GM18870 (cell line): ENCODE measurements at regions not wholly inside any gene's neighbourhood (a gene's known extent, or its start where the extent isn't known, plus 50 kb on each side); places are given as distances from the start of the nearest gene placed in this dataset.

Source experiments
- ATAC-seq: cut with Tn5 transposase; IDR thresholded peaks from one replicate; pipeline ENCODE4 v1.9.1; 2021; ENCODE audit warnings: moderate library complexity; ENCODE audit not compliant: unreplicated experiment

DNA sequence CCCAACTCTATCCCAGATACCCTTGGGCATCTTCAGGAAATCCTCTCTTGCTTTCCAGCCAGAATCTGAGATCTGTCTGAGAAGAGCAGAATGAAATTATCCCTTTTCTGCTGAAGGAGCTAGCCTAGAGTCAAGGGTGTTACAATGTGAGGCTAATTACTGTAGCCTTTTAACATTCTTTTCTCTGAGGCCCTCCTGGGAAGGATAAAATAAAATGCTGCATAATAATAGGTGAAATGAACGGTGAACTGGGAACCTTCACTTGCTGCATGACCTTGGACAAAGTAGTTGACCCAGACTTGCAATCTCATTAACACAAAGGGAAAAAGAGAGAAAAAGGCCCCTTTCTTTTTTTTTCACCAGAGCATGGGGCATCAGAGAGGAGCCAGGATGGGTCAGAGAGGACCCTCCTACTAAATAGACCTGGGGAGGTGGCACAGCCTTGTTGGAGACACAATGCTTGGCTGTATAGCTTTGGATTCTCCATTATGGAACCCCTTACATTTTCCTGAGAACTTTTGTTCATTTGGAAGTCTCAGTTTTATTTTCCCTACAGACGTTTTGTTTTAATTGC lies 137.0 kb upstream of the LIPC start:
- no peak for ATAC-seq

DNA sequence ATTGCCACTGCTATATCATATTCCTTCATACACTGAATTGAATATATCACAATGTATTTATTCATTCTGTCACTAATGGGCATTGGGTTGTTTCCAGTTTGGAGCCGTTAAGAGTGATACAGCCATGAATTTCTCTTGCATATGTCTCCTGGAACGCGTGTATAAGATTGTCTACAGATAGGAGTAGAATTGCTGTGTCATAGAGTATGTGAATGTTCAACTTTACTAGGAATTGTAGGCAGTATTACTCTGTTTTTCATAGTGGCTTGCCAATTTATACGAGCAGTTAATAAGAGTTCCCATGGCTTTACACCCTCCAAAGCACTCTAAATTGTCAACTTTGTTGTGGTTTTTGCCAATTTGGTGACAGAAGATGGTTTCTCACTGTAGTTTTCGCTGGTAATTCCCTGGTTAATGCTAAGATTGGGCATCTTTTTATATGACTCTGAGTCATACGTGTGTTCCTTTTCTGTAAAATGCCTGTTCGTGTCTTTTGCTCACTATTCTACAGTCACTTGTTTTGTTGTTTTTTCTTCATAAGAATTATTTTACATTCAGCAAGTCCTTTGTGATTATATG lies 136.1 kb upstream of the LIPC start:
- ATAC-seq, result no peak

DNA sequence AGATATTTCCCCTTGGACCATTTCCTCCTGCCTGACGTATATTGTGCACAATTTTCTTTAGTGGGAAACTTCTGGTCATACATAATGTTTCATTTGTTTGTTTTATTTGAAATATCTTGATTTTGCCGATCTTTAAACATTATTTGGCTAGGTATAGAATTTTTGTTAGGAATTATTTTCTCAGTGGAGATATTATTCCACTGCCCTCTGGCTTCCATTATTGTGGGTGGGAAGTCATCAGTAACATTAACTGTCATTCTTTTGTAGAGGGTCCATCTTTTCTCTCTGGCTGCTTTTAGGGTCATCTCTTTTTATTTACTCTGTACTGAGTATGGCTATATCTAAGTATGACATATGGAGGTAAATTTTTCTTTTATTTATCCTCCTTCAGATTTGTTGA lies 135.5 kb upstream of the LIPC start:
- no peak for ATAC-seq

DNA sequence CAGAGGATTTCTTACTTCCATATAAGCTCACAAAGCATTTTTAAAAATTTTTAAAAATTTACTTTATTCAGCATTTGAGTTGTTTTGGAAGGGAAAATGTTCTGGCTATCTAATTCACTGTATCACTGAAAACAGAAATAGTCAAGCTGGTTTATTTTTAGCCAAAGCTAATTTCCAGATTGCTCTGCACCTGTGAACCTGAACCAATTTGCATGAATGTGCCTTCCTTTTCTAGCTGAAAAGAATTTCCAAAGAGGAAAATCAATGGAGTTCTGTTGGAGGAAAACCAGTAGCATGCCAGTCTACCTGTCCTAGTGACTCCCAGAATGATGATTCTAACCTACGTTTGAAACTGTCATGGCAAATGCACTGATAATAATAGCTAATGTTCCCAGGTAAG lies 134.2 kb upstream of the LIPC start:
- no peak for ATAC-seq

DNA sequence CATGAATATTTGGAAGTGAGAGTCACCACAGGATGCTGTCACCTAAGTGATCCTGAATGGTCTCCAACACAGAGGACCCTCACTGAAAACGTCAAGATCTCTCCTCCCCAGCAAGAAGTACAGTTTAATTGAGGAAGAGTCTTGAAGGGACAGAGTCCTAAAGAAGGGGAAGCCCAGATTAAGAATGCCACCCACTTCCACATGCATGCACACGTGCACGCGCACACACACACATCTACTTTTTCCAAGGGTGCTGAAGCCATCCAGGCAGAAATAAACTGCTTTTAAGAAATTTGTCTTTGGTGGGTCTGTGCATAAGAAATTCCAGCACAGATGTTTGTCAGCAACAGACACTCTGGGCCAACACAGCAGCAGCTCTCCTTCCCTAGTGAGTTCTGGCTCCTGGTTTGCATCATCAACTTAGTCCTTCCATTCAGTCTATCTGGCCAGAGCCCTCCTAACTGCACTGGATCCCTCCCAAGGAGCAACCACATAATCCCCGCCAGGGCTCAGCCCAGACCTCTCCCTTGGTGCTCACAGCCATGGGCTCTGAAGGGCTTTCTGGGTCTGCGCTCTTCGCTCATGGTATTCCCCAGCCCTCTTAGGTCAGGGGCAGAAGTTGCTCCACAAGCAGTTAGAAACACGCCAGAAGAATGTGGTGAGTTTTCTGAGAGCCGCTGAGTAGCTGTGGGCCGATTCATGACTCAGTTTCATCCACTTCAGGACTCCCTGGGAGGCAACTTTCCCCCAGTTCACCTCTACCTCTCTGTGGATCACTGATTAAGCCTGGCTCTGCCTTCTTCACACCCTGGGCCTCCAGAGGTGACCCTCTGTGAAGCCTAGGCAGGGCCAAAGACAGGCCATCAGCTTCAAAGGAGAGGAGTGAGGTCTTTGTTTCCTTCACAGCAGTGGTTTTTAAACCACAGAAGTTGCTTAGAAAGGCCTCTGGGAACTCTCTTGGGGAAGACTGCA lies 132.6 kb upstream of the LIPC start:
- no peak for ATAC-seq

DNA sequence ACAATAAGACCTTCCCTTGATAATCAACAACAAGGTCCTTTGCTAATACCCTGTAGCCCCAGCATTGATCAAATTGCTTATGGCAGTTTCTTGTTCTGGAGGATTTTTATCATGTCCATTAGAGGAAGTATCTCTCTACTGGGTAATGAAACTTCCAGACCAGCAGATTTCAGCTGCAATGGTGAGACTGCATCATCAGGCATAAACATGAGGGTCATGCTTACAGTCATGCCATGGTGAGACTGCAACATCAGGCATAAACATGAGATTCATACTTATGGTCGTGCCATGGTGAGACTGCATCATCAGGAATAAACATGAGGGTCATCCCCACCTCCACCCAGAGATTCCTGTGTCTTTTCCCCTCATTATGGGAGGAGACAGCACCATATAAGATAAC lies 129.0 kb upstream of the LIPC start:
- no peak for ATAC-seq

DNA sequence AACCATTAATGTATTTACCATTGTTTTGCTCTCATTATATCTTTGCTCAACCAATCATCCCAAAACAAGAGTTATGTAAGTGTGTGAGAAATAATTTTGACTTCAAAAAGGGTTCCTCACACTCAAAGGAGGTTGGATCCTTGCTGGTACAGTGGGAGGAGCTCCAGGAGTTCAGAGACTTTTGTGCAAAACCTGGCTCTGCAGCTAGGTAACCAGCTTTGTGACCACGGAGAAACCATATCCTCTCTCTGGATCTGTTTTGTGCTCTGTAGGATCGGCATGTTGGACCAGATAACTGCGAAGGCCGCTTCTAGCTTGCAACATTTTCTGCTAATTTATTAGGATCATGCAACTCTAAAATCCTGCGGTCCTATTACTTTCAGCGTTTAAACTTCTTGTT lies 128.6 kb upstream of the LIPC start:
- no peak for ATAC-seq

DNA sequence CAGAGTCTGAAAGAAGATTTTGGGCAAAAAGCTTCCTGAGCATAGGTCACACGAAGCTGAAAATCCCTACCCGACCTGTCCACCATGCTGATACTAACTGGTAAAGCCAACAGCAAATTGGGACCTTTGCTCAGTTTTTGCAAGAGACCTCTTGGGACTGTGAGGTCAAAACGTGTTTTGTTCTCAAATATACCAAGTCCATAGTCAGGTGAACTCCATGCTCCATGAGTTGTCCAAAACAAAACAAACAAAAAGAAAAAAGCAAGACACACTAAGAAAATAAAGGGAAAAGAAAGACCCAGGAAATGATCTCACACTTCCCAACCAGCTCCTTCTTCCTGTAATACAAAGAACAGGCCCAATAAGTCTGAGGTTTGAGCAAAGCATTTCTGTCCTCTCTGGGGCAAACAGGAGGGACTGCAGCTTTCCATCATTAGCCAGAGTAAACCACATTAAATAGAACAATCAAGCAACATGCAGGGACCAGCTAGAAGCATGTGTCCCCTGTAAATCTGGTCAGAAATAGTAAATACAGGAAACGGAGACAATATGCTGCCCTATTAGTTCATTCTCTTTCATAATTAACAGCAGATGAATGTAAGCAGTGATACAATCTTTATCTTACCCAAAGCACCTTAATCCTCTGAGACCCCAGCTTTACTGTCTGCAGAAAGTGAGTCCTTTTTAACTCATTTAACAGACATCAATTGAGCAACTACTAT lies 125.0 kb upstream of the LIPC start:
- ATAC-seq, result no peak

DNA sequence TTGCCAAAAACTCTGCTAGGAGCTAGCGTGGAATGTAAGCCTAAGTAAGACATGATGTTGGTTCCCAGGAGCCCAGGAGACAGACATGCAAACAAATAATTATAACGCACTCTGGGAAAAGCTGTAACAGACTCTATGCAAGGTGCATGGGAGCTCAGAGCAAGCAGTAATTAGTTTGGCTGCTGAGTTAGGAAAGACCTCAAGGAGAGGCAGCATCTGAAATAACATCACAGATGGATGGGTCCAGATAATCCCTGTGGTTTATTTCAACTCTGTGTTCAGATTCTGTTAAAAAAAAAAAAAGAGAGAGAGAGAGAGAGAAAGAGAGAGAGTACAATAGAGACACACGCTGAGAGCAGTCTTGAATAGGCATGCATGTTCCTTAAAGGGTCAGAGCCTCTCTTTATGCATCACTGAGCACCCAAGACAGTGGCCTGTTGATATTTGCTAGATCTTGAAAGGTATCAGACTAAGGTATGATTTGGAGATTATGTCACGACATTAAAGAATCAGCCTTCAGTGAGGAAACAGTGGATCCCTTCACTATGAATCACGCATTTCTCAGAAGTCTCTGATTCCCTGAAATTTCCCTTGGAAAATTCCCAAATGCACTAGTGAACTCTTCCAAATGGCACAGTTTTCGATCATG lies 124.4 kb upstream of the LIPC start:
- no peak for ATAC-seq

DNA sequence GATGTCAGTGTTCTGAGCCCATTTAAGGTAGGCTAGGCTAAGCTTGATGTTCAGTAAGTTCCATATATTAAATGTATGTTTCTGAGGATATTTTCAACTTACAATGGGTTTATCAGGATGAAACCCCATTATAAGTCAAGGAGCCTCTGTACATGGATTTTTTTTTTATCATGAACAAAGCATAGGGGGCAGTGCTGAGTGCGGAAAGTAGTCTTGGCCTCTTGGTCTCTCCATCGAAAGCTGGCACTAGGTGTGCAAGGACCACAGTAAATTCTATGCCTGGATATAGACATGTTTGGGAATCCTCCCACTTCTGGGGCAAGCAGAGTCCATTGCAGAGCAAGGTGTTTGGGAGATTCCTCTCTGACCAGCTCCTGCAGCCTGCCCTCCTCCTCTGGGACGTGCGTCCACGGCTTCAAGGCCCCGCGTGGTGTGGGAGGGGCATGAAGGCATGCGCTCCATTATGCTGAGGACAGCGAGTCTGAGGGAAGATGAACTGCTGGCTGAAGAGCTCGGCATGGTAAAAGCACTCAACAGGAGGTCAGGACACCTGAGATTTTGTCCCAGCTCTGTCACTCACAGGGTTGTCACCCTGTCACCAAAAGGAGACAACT lies 122.9 kb upstream of the LIPC start:
- no peak for ATAC-seq

DNA sequence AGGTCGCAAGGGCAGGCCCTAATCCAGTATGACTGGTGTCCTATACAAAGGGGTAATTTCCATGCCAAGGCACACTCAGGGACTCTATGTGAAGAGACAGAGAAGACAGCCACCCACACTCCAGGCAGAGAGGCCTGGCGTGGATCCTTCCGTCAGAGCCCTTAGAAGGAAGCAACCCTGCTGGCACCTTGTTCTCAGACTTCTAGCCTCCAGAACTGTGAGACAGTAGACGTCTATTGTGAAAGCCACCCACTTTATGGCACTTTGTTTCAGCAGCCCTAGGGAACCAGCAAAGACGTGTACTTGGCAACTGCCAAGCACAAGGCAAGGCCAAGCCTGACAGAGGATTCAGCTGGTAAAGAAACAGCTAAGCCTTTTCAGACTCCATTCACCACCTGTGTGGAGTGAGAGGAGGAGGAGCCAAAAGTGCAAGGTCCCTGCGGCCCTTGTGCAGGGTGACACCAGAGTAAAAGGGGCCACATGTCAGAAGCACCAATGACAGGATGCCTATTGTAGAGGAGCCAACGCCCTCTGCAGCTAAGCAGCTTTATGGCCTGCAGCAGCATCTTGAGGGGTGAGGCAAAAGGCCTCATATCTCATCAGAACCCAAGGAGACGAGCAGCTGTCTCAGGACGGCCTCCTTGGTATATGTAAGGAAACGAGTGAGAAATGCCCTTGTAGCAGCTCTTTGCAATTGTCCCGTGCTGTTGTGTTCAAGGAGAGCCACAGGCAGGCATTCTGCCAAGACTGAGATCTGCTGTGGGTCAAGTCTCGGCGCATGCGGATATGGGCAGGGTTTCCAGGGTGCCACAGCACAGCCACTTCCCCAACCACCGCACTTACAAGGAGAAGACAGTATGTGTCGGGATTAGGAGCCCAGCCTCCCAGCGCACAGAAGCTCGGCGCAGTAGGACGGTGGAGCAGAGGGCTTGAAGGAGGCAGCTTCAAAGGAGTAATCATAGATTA lies 121.5 kb upstream of the LIPC start:
- ATAC-seq, result no peak

DNA sequence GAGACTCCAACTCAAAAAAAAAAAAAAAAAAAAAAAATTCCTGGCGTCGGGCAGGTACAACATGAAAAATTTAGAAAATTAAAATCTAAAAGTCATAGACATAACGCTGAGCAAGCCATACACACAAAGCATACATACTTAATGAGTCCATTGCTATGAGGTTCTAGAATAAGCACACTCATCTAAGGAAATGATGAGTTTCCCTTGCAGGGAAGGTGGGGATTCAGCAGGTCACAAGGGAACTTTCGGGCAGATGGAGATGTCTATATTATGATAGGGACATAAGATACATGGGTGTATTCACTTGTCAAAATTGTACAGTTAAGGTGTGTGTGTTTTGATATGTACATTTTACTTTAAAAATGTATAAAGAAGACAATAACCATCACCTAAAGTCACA lies 120.2 kb upstream of the LIPC start:
- ATAC-seq, result no peak

DNA sequence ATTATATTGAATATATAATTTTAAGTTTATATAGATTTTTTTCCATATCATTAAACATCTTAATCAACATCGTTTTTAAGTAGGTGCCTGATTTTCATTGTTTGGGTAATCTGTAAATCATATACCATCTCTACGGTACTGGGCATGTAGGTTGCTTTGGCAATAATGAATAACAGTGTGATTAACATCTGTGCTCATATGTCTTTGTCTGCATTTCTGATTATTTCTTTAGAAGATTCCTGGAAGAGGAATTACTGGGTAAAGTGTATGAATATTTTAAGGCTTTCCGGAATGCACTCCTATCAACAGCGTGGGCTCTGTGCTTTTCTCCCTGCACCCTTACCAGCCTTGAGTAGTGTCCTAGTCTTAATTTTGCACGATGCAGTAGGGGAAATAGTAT lies 119.8 kb upstream of the LIPC start:
- no peak for ATAC-seq

DNA sequence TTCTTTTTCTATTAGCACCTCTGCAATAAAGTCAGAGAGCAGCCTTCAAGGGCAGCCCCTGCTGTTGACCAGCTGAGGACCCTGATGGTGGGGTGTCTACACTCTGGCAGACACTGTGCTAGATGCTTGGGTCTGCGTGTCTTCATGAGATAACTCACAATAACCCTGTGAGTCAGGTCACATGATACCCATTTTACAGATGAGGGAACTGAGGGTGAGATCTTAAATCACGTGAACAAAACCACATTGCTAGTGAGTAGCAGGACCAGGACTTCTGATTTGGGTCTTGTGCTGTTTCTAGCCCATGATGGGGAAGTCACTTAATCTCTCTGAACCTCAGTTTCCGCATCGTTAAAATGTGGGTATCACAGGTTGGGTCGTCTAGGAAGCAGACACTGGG lies 118.5 kb upstream of the LIPC start:
- no peak for ATAC-seq

DNA sequence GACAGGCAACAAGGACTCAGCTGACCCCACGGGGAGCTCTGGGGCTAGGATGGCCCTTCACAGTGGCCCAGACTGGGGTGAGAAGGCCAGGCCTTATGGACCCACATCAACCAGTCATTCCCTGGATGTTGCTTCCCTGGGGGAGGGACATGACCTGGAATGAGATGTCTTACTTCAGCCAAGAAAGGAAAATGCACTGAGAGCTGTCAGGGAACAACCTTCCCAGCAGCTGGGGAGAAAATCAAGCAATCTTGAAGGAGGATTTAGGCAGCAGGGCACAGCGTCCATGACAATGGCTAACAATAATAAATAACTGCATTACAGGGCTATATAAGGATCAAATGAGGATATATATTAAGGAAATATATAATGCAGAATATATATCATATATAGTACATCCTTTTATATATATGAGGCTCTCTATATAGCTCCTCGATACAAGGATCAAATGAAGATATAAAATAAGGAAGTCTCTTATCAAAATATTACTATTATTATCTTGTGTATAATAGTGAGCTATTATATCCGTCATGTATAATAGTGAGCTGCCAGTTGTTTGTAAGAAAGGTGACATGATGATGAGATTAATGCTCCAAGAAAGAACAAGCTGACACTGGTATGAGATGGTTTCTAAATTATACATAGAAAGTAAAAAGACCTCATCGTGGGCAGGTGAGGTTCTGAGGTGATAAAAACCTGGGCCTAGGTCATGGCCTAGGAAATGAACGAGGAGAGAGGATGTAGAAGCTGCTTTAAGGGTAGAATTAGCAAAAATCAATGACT lies 117.8 kb upstream of the LIPC start:
- ATAC-seq, result no peak

DNA sequence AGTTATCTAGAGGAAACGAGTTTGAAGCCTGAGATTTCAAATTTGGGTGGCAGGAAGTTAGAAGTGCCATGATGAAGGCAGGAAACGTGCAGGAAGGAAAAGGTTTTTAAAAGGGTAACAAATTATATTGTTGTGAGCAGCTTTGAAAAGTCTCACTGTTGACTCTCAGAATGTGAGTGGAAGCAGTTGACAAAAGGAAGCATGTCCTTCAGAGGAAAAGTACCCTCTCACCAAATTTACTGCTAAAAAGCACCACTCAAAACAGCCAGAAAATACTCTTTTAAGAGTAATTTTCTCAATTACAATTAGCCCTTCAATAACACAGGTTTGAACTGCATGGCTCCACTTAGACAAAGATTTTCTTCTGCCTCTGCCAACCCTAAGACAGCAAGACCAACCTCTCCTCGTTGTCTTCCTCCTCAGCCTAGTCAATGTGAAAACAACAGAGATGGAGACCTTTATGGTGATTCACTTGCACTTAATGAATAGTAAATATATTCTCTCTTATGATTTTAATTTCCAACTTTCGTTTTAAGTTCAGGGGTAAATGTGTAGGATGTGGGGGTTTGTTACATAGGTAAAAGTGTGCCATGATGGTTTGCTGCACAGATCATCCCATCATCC lies 117.1 kb upstream of the LIPC start:
- no peak for ATAC-seq

DNA sequence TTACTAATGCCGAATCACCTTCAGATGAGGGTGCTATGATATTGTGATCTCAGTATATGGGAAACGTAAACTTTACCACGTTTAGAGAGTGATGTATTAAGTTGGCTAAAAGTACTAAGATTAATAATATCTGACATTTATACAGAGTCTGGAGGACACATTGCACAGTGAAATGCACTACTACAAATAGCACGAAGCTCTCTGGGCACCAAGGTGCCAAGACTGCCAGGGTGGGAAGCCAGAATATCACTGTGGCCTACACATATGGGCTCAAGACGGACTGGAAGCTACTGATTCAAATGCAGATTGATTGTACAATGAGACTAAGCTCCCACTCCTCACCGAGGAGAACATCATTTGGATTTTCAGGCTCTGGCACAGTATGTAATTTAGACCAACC lies 113.3 kb upstream of the LIPC start:
- no peak for ATAC-seq

DNA sequence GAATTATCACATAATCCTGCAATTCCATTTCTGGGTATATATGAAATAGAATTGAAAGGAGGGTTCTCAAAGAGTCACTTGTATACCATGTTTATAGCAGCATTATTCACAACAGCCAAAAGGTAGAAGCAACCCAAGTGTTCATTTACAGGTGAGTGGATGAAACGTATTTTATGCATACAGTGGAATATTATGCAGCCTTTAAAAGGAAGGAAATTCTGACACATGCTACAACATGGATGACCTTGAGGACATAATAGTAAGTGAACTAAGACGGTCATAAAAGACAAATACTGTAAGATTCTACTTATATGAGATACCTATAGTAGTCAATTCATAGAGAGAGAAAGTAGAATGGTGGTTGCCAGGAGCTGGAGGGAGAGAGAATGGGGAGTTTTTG lies 110.8 kb upstream of the LIPC start:
- no peak for ATAC-seq
